Esophagus muscularis mucosa (tissue), 4 donors: ENCODE measurements at regions not wholly inside any gene's neighbourhood (a gene's known extent, or its start where the extent isn't known, plus 50 kb on each side); places are given as distances from the start of the nearest gene placed in this dataset.

Experiments used
- CTCF ChIP-seq, 3 experiments: fragments of 200-600 bp in 2 of 3; fragments of 450-650 bp in 1 of 3; sonication (generic) in 2 of 3; IDR thresholded peaks; one replicate each; pipeline ENCODE4 v1.5.1; 2017 to 2019; ENCODE audit warnings: antibody characterized with exemption in 3 of 3, mild to moderate bottlenecking in 2 of 3, moderate library complexity in 1 of 3
- EP300 ChIP-seq: sonication (generic); formaldehyde crosslinking; IDR thresholded peaks from one replicate; pipeline ENCODE4 v1.6.1; 2017; ENCODE audit warnings: antibody characterized with exemption
- POLR2A ChIP-seq: fragments of 450-650 bp; IDR thresholded peaks from one replicate; pipeline ENCODE4 v1.6.1; 2017; ENCODE audit warnings: antibody characterized with exemption, moderate library complexity, mild to moderate bottlenecking, low read depth
- POLR2AphosphoS5 ChIP-seq, 2 donors: sonication (generic); formaldehyde crosslinking; IDR thresholded peaks; one replicate each; pipeline ENCODE4 v1.6.1; 2017; ENCODE audit warnings: antibody characterized with exemption in 2 of 2

GRCh38 chr10:7473474-7473873 lies 62.6 kb upstream of the SFMBT2 start:
- no peak for TF ChIP-seq POLR2A
- no peak for TF ChIP-seq CTCF (IDR thresholded peaks at IDR 0.05)
- no peak for TF ChIP-seq EP300
- TF ChIP-seq POLR2AphosphoS5 (IDR thresholded peaks at IDR 0.05) = no peak
